Testis (tissue), 2 donors: ENCODE measurements at regions not wholly inside any gene's neighbourhood (a gene's known extent, or its start where the extent isn't known, plus 50 kb on each side); places are given as distances from the start of the nearest gene placed in this dataset.

Source experiments
- DNase-seq: peaks from one replicate; pipeline ENCODE4 v3.0.0-alpha.2; 2019
- H3K27ac ChIP-seq, 2 donors: fragments of 200-600 bp; sonication (generic); one replicate each; pipeline ENCODE4 v1.5.1; 2019
- H3K27me3 ChIP-seq: fragments of 200-600 bp; sonication (generic); one replicate; pipeline ENCODE4 v1.5.1; 2019
- H3K36me3 ChIP-seq: fragments of 200-600 bp; sonication (generic); one replicate; pipeline ENCODE4 v1.5.1; 2017; ENCODE audit warnings: low read depth; ENCODE audit errors: missing control alignments
- H3K4me1 ChIP-seq: fragments of 200-600 bp; sonication (generic); one replicate; pipeline ENCODE4 v1.5.1; 2019
- H3K4me3 ChIP-seq, 2 donors: fragments of 200-600 bp; sonication (generic); one replicate each; pipeline ENCODE4 v1.5.1; 2017 to 2019
- H3K9me3 ChIP-seq: fragments of 200-600 bp; sonication (generic); one replicate; pipeline ENCODE4 v1.5.1; 2017
- POLR2A ChIP-seq: fragments of 450-650 bp; IDR thresholded peaks from one replicate; pipeline ENCODE4 v1.6.1; 2017; ENCODE audit warnings: antibody characterized with exemption, mild to moderate bottlenecking, moderate library complexity
- WGBS, 2 donors: methylation state at CpG; one replicate each; pipeline ENCODE4 v1.1.5; 2018; 5-methylcytosine and 5-hydroxymethylcytosine counted together
- intact Hi-C: fragments of 100-400 bp; cut with DNase I; formaldehyde crosslinking; loops from one replicate; pipeline ENCODE4 v1.15.1; 2023; ENCODE audit warnings: low total_unique reads
- TF ChIP-seq, protein P1 (sequence below), 3 experiments: fragments of 450-650 bp in 2 of 3; fragments of 200-600 bp in 1 of 3; sonication (generic) in 1 of 3; IDR thresholded peaks; one replicate each; pipeline ENCODE4 v1.5.1; 2016 to 2019; ENCODE audit warnings: antibody characterized with exemption in 3 of 3, mild to moderate bottlenecking in 2 of 3, moderate library complexity in 1 of 3

- no peaks in the 10 kb centered on the region for H3K4me1 ChIP-seq
- no peaks in the 10 kb centered on the region for H3K27me3 ChIP-seq
- no peaks in the 10 kb centered on the region for H3K9me3 ChIP-seq
- DNase-seq = no peak
- no peaks in the 10 kb centered on the region for H3K36me3 ChIP-seq
- no peak overlapping the region for H3K27ac ChIP-seq
- TF ChIP-seq, protein P1, sequence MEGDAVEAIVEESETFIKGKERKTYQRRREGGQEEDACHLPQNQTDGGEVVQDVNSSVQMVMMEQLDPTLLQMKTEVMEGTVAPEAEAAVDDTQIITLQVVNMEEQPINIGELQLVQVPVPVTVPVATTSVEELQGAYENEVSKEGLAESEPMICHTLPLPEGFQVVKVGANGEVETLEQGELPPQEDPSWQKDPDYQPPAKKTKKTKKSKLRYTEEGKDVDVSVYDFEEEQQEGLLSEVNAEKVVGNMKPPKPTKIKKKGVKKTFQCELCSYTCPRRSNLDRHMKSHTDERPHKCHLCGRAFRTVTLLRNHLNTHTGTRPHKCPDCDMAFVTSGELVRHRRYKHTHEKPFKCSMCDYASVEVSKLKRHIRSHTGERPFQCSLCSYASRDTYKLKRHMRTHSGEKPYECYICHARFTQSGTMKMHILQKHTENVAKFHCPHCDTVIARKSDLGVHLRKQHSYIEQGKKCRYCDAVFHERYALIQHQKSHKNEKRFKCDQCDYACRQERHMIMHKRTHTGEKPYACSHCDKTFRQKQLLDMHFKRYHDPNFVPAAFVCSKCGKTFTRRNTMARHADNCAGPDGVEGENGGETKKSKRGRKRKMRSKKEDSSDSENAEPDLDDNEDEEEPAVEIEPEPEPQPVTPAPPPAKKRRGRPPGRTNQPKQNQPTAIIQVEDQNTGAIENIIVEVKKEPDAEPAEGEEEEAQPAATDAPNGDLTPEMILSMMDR (IDR thresholded peaks at IDR 0.05) = no peak
- no peak for TF ChIP-seq POLR2A
- intact Hi-C loops = no loop called here
- H3K4me3 ChIP-seq = no peak overlapping the region
Measured at GRCh38 chrX:42951747-42952146, 173.8 kb upstream of the PPP1R2C start.

DNA sequence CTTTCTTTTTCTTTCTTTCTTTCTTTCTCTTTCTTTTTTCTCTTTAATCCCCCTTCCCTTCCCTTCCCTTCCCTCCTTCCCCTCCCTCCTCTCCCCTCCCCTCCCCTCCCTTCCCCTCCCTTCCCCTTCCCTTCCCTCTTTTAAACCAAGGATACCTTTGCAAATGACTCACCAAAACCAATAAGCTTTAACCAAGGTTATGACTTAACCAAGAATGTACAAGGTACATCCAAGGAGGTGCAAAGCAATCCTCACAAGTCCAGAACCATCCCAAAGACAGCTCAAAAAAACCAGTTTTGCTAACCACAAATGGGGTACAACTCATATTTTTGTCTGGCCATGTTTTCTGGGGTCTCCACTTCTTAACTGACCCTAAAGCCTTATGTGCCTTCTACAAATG, 174.7 kb upstream of the PPP1R2C start:
- H3K9me3 ChIP-seq = no peaks in the 10 kb centered on the region
- no peak for DNase-seq
- TF ChIP-seq POLR2A = no peak
- TF ChIP-seq, protein P1 (IDR thresholded peaks at IDR 0.05) = no peak
- no peaks in the 10 kb centered on the region for H3K27me3 ChIP-seq
- no peak overlapping the region for H3K27ac ChIP-seq
- no peaks in the 10 kb centered on the region for H3K4me1 ChIP-seq
- no peaks in the 10 kb centered on the region for H3K36me3 ChIP-seq
- no peak overlapping the region for H3K4me3 ChIP-seq
- intact Hi-C loops = no loop called here

GRCh38 chrX:42954880-42955279, 176.9 kb upstream of the PPP1R2C start:
- no peaks in the 10 kb centered on the region for H3K36me3 ChIP-seq
- H3K4me3 ChIP-seq = no peak overlapping the region
- 88 to 91% methylated on average over 3 of the region's 3 CpGs for WGBS, 2 donors
- no peaks in the 10 kb centered on the region for H3K9me3 ChIP-seq
- H3K27ac ChIP-seq = no peak overlapping the region
- DNase-seq = no peak
- intact Hi-C loops = no loop called here
- no peaks in the 10 kb centered on the region for H3K27me3 ChIP-seq
- TF ChIP-seq, protein P1 (IDR thresholded peaks at IDR 0.05) = no peak
- no peak for TF ChIP-seq POLR2A
- no peaks in the 10 kb centered on the region for H3K4me1 ChIP-seq

GRCh38 chrX:42955349-42955748, 177.4 kb upstream of the PPP1R2C start:
- TF ChIP-seq, protein P1 (IDR thresholded peaks at IDR 0.05) = no peak
- TF ChIP-seq POLR2A = no peak
- H3K27ac ChIP-seq = no peak overlapping the region
- no peaks in the 10 kb centered on the region for H3K36me3 ChIP-seq
- no peak overlapping the region for H3K4me3 ChIP-seq
- 67 to 68% methylated on average over 2 of the region's 2 CpGs for WGBS, 2 donors
- intact Hi-C loops = no loop called here
- H3K27me3 ChIP-seq = no peaks in the 10 kb centered on the region
- no peaks in the 10 kb centered on the region for H3K9me3 ChIP-seq
- DNase-seq = no peak
- H3K4me1 ChIP-seq = no peaks in the 10 kb centered on the region

DNA sequence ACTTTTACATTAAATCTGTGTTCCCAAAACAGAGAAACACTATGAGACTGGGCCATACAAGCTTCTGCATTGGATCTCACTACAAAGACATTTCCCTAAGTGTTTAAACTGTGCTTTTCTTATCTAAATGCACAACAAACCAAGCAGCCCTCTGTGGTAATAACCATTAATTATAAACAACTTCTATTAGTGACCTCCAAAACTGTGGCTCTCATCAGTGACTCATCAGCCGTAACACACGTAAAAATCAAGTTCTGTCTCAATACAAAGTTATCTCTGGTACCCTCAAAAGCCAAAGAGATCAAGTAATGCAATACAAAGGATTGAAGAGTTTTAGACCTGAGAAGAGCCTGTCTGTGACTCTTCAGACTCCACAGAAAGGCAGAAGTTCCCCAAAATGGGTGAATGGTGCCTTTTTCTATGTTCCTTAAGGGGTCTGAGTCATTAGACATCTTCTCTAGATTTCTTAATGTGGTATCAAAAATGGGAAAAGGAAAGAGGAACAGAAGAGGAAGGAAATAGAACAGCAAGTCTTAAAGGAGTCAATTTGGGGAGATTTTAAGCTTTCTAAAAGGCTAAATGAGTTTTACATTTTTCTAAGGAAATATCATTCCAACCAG, 189.8 kb upstream of the PPP1R2C start:
- H3K9me3 ChIP-seq = no peaks in the 10 kb centered on the region
- H3K36me3 ChIP-seq = no peaks in the 10 kb centered on the region
- no peak overlapping the region for H3K4me3 ChIP-seq
- H3K27me3 ChIP-seq = no peaks in the 10 kb centered on the region
- WGBS, 2 donors = 55 to 60% methylated on average over 2 of the region's 2 CpGs
- no peaks in the 10 kb centered on the region for H3K4me1 ChIP-seq
- no peak for DNase-seq
- H3K27ac ChIP-seq = no peak overlapping the region
- intact Hi-C loops = no loop called here
- TF ChIP-seq POLR2A = no peak
- TF ChIP-seq, protein P1 (IDR thresholded peaks at IDR 0.05) = no peak
